ENCODE measurements at regions not wholly inside any gene's neighbourhood (a gene's known extent, or its start where the extent isn't known, plus 50 kb on each side); places are given as distances from the start of the nearest gene placed in this dataset.

DNA sequence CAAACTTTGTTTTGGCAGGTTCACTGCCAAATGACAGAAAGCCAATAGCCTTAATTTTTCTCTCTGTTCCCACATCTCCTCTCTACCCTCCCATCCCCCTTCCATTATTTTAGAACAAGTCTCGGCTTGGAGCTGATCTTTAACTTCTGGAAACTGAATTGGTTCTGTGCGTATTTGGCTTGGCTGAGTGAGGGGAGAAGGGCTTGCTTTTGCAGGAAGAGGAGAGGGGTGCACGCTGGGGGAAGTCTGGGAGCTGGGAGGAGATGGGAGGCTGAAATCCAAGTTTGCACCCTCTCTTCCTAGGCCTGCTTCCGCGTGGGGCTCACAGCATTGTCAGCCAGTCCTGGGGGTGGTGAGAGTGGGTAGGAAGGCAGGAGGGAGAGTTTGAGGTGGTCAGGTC, 176.1 kb upstream of the SPRED2 start:
- 38 to 71% methylated on average over 1 to 5 of the region's 5 CpGs for WGBS, 2 donors (ENCODE audit: low coverage in 1 of 2)
- TF ChIP-seq POLR2A (IDR thresholded peaks at IDR 0.05) (no peak), EP300 (IDR thresholded peaks at IDR 0.05; ENCODE audit: low read depth) (no peak), CTCF (IDR thresholded peaks at IDR 0.05) (no peak), POLR2AphosphoS5 (IDR thresholded peaks at IDR 0.05) (no peak)
- H3K4me3 ChIP-seq: no peak overlapping the region
- H3K4me1 ChIP-seq: peaks cover 0 to 8% (median 0%) of the 10 kb centered on the region in 4 donors
- no peak overlapping the region for H3K27ac ChIP-seq
- no peaks in the 10 kb centered on the region for H3K9me3 ChIP-seq
- in situ Hi-C loops (cut with MboI; ENCODE audit: low pct_ligation_motif_present in 1 of 4, low pct_unique_long_range_greater_than_20kb in 1 of 4, low sequenced_read_pairs in 3 of 4): no loop called here
- peaks cover 9% of the 10 kb centered on the region for H3K27me3 ChIP-seq
- intact Hi-C loops (cut with DNase I; ENCODE audit: low total_unique reads): no loop called here
- DNase-seq: no peak
- H3K36me3 ChIP-seq: no peaks in the 10 kb centered on the region

- Histone ChIP-seq H3K27ac (no peak overlapping the region), H3K36me3 (no peaks in the 10 kb centered on the region), H3K4me3 (no peak overlapping the region), H3K9me3 (no peaks in the 10 kb centered on the region), H3K27me3 (peaks cover 9% of the 10 kb centered on the region), H3K4me1 (peaks cover 0 to 8% (median 0%) of the 10 kb centered on the region in 4 donors)
- DNase-seq: no peak
- in situ Hi-C loops (cut with MboI; ENCODE audit: low pct_ligation_motif_present in 1 of 4, low pct_unique_long_range_greater_than_20kb in 1 of 4, low sequenced_read_pairs in 3 of 4) (no loop called here), intact Hi-C loops (cut with DNase I; ENCODE audit: low total_unique reads) (no loop called here)
- TF ChIP-seq EP300 (IDR thresholded peaks at IDR 0.05; ENCODE audit: low read depth): no peak
- TF ChIP-seq POLR2A (IDR thresholded peaks at IDR 0.05): no peak
- no peak for TF ChIP-seq CTCF (IDR thresholded peaks at IDR 0.05)
- TF ChIP-seq POLR2AphosphoS5 (IDR thresholded peaks at IDR 0.05): no peak
- 54 to 59% methylated on average over 12 to 14 of the region's 14 CpGs for WGBS, 2 donors (ENCODE audit: low coverage in 1 of 2)
Observed at GRCh38 chr2:65607662-65608305, 175.4 kb upstream of the SPRED2 start.

DNA sequence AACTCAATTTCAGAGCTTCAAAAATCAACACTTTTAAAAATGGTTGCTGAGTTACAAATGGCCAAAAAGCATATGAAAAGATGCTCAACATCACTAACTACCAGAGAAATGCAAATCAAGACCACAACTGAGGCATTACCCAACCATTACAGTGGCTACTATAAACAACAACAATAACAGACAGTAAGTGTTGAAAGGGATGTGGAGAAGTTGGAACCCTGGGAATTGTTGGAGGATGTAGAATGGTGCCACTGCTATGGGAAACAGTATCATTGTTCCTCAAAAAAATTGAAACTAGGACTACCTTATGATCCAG, 173.3 kb upstream of the SPRED2 start:
- in situ Hi-C loops (cut with MboI; ENCODE audit: low pct_ligation_motif_present in 1 of 4, low pct_unique_long_range_greater_than_20kb in 1 of 4, low sequenced_read_pairs in 3 of 4): no loop called here
- Histone ChIP-seq H3K9me3 (no peaks in the 10 kb centered on the region), H3K36me3 (no peaks in the 10 kb centered on the region), H3K4me3 (no peak overlapping the region), H3K4me1 (peaks cover 0 to 8% (median 0%) of the 10 kb centered on the region in 4 donors), H3K27ac (peak overlapping the region in 1 of 4 donors; percentile 25), H3K27me3 (peaks cover 9% of the 10 kb centered on the region)
- TF ChIP-seq CTCF (IDR thresholded peaks at IDR 0.05) (no peak), POLR2A (IDR thresholded peaks at IDR 0.05) (no peak), EP300 (IDR thresholded peaks at IDR 0.05; ENCODE audit: low read depth) (no peak), POLR2AphosphoS5 (IDR thresholded peaks at IDR 0.05) (no peak)
- no peak for DNase-seq
- intact Hi-C loops (cut with DNase I; ENCODE audit: low total_unique reads): no loop called here

- in situ Hi-C loops (cut with MboI; ENCODE audit: low pct_ligation_motif_present in 1 of 4, low pct_unique_long_range_greater_than_20kb in 1 of 4, low sequenced_read_pairs in 3 of 4): no loop called here
- whole genome bisulfite sequencing, 2 donors (ENCODE audit: low coverage in 1 of 2): 79% methylated on average over 4 of the region's 4 CpGs; no CpG with 5 or more reads in 1 of the 2 donors
- peaks cover 9% of the 10 kb centered on the region for H3K27me3 ChIP-seq
- TF ChIP-seq POLR2A (IDR thresholded peaks at IDR 0.05) (no peak), EP300 (IDR thresholded peaks at IDR 0.05; ENCODE audit: low read depth) (no peak), POLR2AphosphoS5 (IDR thresholded peaks at IDR 0.05) (no peak), CTCF (IDR thresholded peaks at IDR 0.05) (no peak)
- no peaks in the 10 kb centered on the region for H3K9me3 ChIP-seq
- H3K4me1 ChIP-seq: peaks cover 0 to 8% (median 0%) of the 10 kb centered on the region in 4 donors
- H3K36me3 ChIP-seq: no peaks in the 10 kb centered on the region
- no peak for DNase-seq
- H3K4me3 ChIP-seq: no peak overlapping the region
- H3K27ac ChIP-seq: peak overlapping the region in 1 of 4 donors; percentile 25
- intact Hi-C loops (cut with DNase I; ENCODE audit: low total_unique reads): no loop called here
Observed at GRCh38 chr2:65605058-65605742, 172.8 kb upstream of the SPRED2 start.
